H1 (cell line): ENCODE measurements at regions not wholly inside any gene's neighbourhood (a gene's known extent, or its start where the extent isn't known, plus 50 kb on each side); places are given as distances from the start of the nearest gene placed in this dataset.

Experiments used
- CTCF ChIA-PET: fragments of 300-600 bp; sonication (Branson Sonifier 250); formaldehyde crosslinking; loops from one replicate; lab custom pipeline; 2021; ENCODE audit not compliant: partially characterized antibody; lab: Charles Lee
- POLR2A ChIA-PET: fragments of 300-600 bp; sonication (Branson Sonifier 250); formaldehyde crosslinking; loops from one replicate; lab custom pipeline; 2021; ENCODE audit warnings: inconsistent platforms; ENCODE audit not compliant: partially characterized antibody; lab: Charles Lee
- DNase-seq, 2 experiments: peaks; one replicate each; pipeline versions ENCODE4 v3.0.0 to v3.0.0-alpha.2; 2010 to 2022; ENCODE audit warnings: low spot score in 2 of 2, low read depth in 1 of 2, mixed read lengths in 1 of 2
- FAIRE-seq: peaks from 2 replicates; lab custom pipeline; 2011; peaks lifted over from hg19 to GRCh38; lab: Jason Lieb, UNC
- H2AFZ ChIP-seq: 2 replicates; pipeline ENCODE4 v1.8.1; 2012; ENCODE audit warnings: low read length, inconsistent platforms
- H2AK5ac ChIP-seq: 2 replicates; pipeline ENCODE4 v1.6.1; 2013; ENCODE audit warnings: low read depth, low read length
- H2BK120ac ChIP-seq: replicated peaks from 2 replicates; pipeline ENCODE3; 2013; ENCODE audit warnings: low read depth, low read length, inconsistent platforms
- H2BK12ac ChIP-seq: 2 replicates; pipeline ENCODE4 v1.6.1; 2013; ENCODE audit warnings: low read depth, low read length
- H2BK15ac ChIP-seq: 2 replicates; pipeline ENCODE4 v1.6.1; 2013; ENCODE audit warnings: low read length
- H2BK20ac ChIP-seq: 2 replicates; pipeline ENCODE4 v1.6.1; 2013; ENCODE audit warnings: low read length
- H2BK5ac ChIP-seq: 2 replicates; pipeline ENCODE4 v1.6.1; 2013; ENCODE audit warnings: low read depth, low read length
- H3K14ac ChIP-seq: 2 replicates; pipeline ENCODE4 v1.6.1; 2013; ENCODE audit warnings: inconsistent platforms; ENCODE audit not compliant: insufficient read length
- H3K18ac ChIP-seq: 2 replicates; pipeline ENCODE4 v1.6.1; 2013; ENCODE audit warnings: low read length; ENCODE audit errors: extremely low read depth
- H3K23ac ChIP-seq: 2 replicates; pipeline ENCODE4 v1.6.1; 2013; ENCODE audit warnings: inconsistent platforms; ENCODE audit not compliant: insufficient read length
- H3K23me2 ChIP-seq: 2 replicates; pipeline ENCODE4 v1.6.1; 2013; ENCODE audit warnings: low read depth, low read length
- H3K27ac ChIP-seq: 2 replicates; pipeline ENCODE4 v1.6.1; 2011; ENCODE audit warnings: low read depth, low read length, inconsistent platforms
- H3K27me3 ChIP-seq, 4 experiments: replicated peaks in 1 of 4; 1 replicate in 1 of 4; 2 replicates in 3 of 4; pipeline versions ENCODE4 v1.6.1 to v1.8.1; 2011 to 2013; ENCODE audit warnings: low read length in 3 of 4, mild to moderate bottlenecking in 3 of 4, inconsistent platforms in 2 of 4, mixed read lengths in 2 of 4, moderate library complexity in 1 of 4; ENCODE audit not compliant: control insufficient read depth in 3 of 4, insufficient read depth in 3 of 4; ENCODE audit errors: extremely low read depth in 1 of 4
- H3K36me3 ChIP-seq, 4 experiments: 2 replicates each; pipeline versions ENCODE4 v1.6.1 to v1.8.1; 2011 to 2013; ENCODE audit warnings: mild to moderate bottlenecking in 4 of 4, low read length in 3 of 4, moderate library complexity in 2 of 4, control low read depth in 1 of 4, inconsistent platforms in 1 of 4; ENCODE audit not compliant: insufficient read depth in 4 of 4, control insufficient read depth in 2 of 4
- H3K4ac ChIP-seq: replicated peaks from 2 replicates; pipeline ENCODE3; 2013; ENCODE audit warnings: low read length, low read depth, mixed read lengths, inconsistent platforms; ENCODE audit not compliant: insufficient read length
- H3K4me1 ChIP-seq, 4 experiments: replicated peaks in 1 of 4; 1 replicate in 1 of 4; 2 replicates in 3 of 4; pipeline versions ENCODE4 v1.6.1 to v1.8.1; 2011 to 2013; ENCODE audit warnings: low read length in 3 of 4, inconsistent platforms in 2 of 4, mixed read lengths in 1 of 4; ENCODE audit not compliant: insufficient read depth in 4 of 4, control insufficient read depth in 3 of 4
- H3K4me2 ChIP-seq, 2 experiments: 2 replicates each; pipeline versions ENCODE4 v1.6.1 to v1.8.1; 2011 to 2013; ENCODE audit warnings: low read depth in 2 of 2, low read length in 2 of 2, control low read depth in 1 of 2, inconsistent platforms in 1 of 2, mild to moderate bottlenecking in 1 of 2; ENCODE audit not compliant: insufficient read depth in 1 of 2
- H3K4me3 ChIP-seq, 4 experiments: fragments of 200-600, 300-600 bp in 1 of 4; sonication (generic), shearing (Covaris generic), sonication (Bioruptor Twin) in 1 of 4; 2 replicates each; pipeline versions ENCODE4 v1.5.1 to v1.8.1; 2011 to 2016; ENCODE audit warnings: low read length in 4 of 4, low read depth in 3 of 4, control low read depth in 2 of 4, inconsistent platforms in 2 of 4, mild to moderate bottlenecking in 2 of 4, mixed read lengths in 1 of 4, moderate library complexity in 1 of 4; ENCODE audit not compliant: insufficient read depth in 2 of 4; ENCODE audit errors: extremely low read depth in 1 of 4
- H3K56ac ChIP-seq: replicated peaks from 2 replicates; pipeline ENCODE3; 2013; ENCODE audit warnings: low read depth, mild to moderate bottlenecking, mixed read lengths, low read length, inconsistent platforms; ENCODE audit not compliant: insufficient read length
- H3K79me1 ChIP-seq: 2 replicates; pipeline ENCODE4 v1.6.1; 2013; ENCODE audit warnings: low read depth, low read length, control low read depth
- H3K79me2 ChIP-seq, 2 experiments: 2 replicates each; pipeline versions ENCODE4 v1.6.1 to v1.8.1; 2012 to 2013; ENCODE audit warnings: low read length in 2 of 2, mild to moderate bottlenecking in 2 of 2, inconsistent platforms in 1 of 2; ENCODE audit not compliant: insufficient read depth in 2 of 2, control insufficient read depth in 1 of 2
- H3K9ac ChIP-seq, 4 experiments: replicated peaks in 1 of 4; 1 replicate in 1 of 4; 2 replicates in 3 of 4; pipeline versions ENCODE4 v1.6.1 to v1.8.1; 2011 to 2013; ENCODE audit warnings: low read depth in 3 of 4, low read length in 3 of 4, control low read depth in 2 of 4, mild to moderate bottlenecking in 2 of 4, moderate library complexity in 2 of 4, inconsistent platforms in 1 of 4; ENCODE audit errors: extremely low read depth in 1 of 4
- H3K9me3 ChIP-seq, 2 experiments: 2 replicates each; pipeline versions ENCODE4 v1.6.1 to v1.8.1; 2012 to 2013; ENCODE audit warnings: mild to moderate bottlenecking in 2 of 2, moderate library complexity in 2 of 2, control low read depth in 1 of 2, inconsistent platforms in 1 of 2, low read depth in 1 of 2, low read length in 1 of 2, mixed read lengths in 1 of 2; ENCODE audit not compliant: insufficient read depth in 2 of 2
- H4K20me1 ChIP-seq, 2 experiments: replicated peaks in 1 of 2; 2 replicates each; pipeline versions ENCODE3 to v1.8.1; 2011 to 2013; ENCODE audit warnings: inconsistent platforms in 2 of 2, low read length in 2 of 2, mild to moderate bottlenecking in 1 of 2; ENCODE audit not compliant: insufficient read depth in 2 of 2, control insufficient read depth in 1 of 2
- H4K5ac ChIP-seq: 2 replicates; pipeline ENCODE4 v1.6.1; 2013; ENCODE audit warnings: low read length, low read depth, mixed read lengths, inconsistent platforms; ENCODE audit not compliant: insufficient read length
- H4K8ac ChIP-seq: 2 replicates; pipeline ENCODE4 v1.8.0; 2013; ENCODE audit warnings: mild to moderate bottlenecking, moderate library complexity, low read length, inconsistent platforms; ENCODE audit not compliant: insufficient read depth; ENCODE audit errors: extremely low read depth
- H4K91ac ChIP-seq: replicated peaks from 2 replicates; pipeline ENCODE3; 2013; ENCODE audit warnings: low read length, mixed read lengths, inconsistent platforms; ENCODE audit not compliant: insufficient read length
- ASH2L ChIP-seq: fragments of 200-600, 300-600 bp; sonication (generic); IDR thresholded peaks from one replicate; pipeline ENCODE4 v1.7.1; 2017; ENCODE audit warnings: low read length
- CEBPB ChIP-seq: IDR thresholded peaks from 2 replicates; pipeline ENCODE4 v1.6.1; 2012; ENCODE audit warnings: low read depth, low read length
- EGR1 ChIP-seq: IDR thresholded peaks from 2 replicates; pipeline ENCODE4 v1.6.1; 2011; ENCODE audit warnings: low read depth, low read length, borderline replicate concordance
- EP300 ChIP-seq, 2 experiments: IDR thresholded peaks; 1 replicate in 1 of 2; 2 replicates in 1 of 2; pipeline ENCODE4 v1.6.1; 2011 to 2012; ENCODE audit warnings: low read depth in 2 of 2, low read length in 2 of 2, mild to moderate bottlenecking in 2 of 2, borderline replicate concordance in 1 of 2, inconsistent platforms in 1 of 2, moderate library complexity in 1 of 2
- RXRA ChIP-seq: IDR thresholded peaks from 2 replicates; pipeline ENCODE4 v1.6.1; 2011; ENCODE audit warnings: low read depth, mild to moderate bottlenecking, low read length, moderate library complexity; ENCODE audit not compliant: insufficient read depth
- SAP30 ChIP-seq: fragments of 300-600 bp; sonication (generic); IDR thresholded peaks from 2 replicates; pipeline ENCODE4 v1.7.1; 2012; ENCODE audit warnings: low read length, moderate library complexity, mild to moderate bottlenecking, inconsistent platforms; ENCODE audit not compliant: insufficient read depth, insufficient replicate concordance
- USF2 ChIP-seq: IDR thresholded peaks from 2 replicates; pipeline ENCODE4 v1.6.1; 2011; ENCODE audit warnings: low read length, improper control_type of control experiment
- WGBS, 2 experiments: shearing (Covaris generic) in 1 of 2; methylation state at CpG; one replicate each; pipeline versions ENCODE4 v1.1.6 to v1.1.7; 2013 to 2015; ENCODE audit warnings: low lambda C conversion rate in 2 of 2, mixed read lengths in 2 of 2, inconsistent platforms in 1 of 2, low coverage in 1 of 2, missing lambda C conversion rate in 1 of 2; ENCODE audit not compliant: insufficient replicate concordance in 2 of 2, insufficient coverage in 1 of 2, insufficient read length in 1 of 2; ENCODE audit errors: extremely low coverage in 1 of 2, missing lambda C conversion rate in 1 of 2; 5-methylcytosine and 5-hydroxymethylcytosine counted together

GRCh38 chr6:100137759-100138158 is 143.7 kb upstream of the MCHR2 start:
- Histone ChIP-seq H3K27me3 (no peaks in the 10 kb centered on the region), H2BK20ac (no peak overlapping the region), H4K5ac (no peak overlapping the region), H3K36me3 (no peaks in the 10 kb centered on the region), H3K4ac (no peak overlapping the region), H2BK12ac (no peak overlapping the region), H2AFZ (no peak overlapping the region), H3K27ac (no peak overlapping the region), H3K18ac (no peak overlapping the region), H2BK120ac (no peak overlapping the region), H2BK15ac (no peak overlapping the region), H4K91ac (no peak overlapping the region), H3K14ac (no peak overlapping the region), H3K79me2 (no peaks in the 10 kb centered on the region), H2BK5ac (no peak overlapping the region), H3K9me3 (no peaks in the 10 kb centered on the region), H3K23me2 (no peaks in the 10 kb centered on the region), H4K20me1 (no peaks in the 10 kb centered on the region), H3K23ac (no peak overlapping the region), H4K8ac (no peak overlapping the region), H3K56ac (no peak overlapping the region), H2AK5ac (no peak overlapping the region), H3K4me3 (no peak overlapping the region), H3K4me1 (no peaks in the 10 kb centered on the region), H3K79me1 (no peaks in the 10 kb centered on the region), H3K9ac (no peak overlapping the region), H3K4me2 (no peak overlapping the region)
- ChIA-PET CTCF (interaction anchor here (1.7 to 2.2 kb wide), 3 partner anchors 11 to 39 kb away, joined by 5 to 12 read pairs (median 6); no protein-coding TSS in a partner anchor), POLR2A (no interaction called here)
- DNase-seq: no peak
- 82 to 100% methylated on average over 1 to 2 of the region's 2 CpGs for WGBS, 2 experiments
- FAIRE-seq: no peak
- TF ChIP-seq ASH2L: no peak
- no peak for TF ChIP-seq SAP30
- TF ChIP-seq RXRA: no peak
- TF ChIP-seq EGR1: no peak
- no peak for TF ChIP-seq EP300 (IDR thresholded peaks at IDR 0.05; ENCODE audit: borderline replicate concordance in 1 of 2, low read depth in 2 of 2, low read length in 2 of 2)
- TF ChIP-seq CEBPB: no peak
- TF ChIP-seq USF2: no peak
